ENCODE measurements at regions not wholly inside any gene's neighbourhood (a gene's known extent, or its start where the extent isn't known, plus 50 kb on each side); places are given as distances from the start of the nearest gene placed in this dataset.

DNA sequence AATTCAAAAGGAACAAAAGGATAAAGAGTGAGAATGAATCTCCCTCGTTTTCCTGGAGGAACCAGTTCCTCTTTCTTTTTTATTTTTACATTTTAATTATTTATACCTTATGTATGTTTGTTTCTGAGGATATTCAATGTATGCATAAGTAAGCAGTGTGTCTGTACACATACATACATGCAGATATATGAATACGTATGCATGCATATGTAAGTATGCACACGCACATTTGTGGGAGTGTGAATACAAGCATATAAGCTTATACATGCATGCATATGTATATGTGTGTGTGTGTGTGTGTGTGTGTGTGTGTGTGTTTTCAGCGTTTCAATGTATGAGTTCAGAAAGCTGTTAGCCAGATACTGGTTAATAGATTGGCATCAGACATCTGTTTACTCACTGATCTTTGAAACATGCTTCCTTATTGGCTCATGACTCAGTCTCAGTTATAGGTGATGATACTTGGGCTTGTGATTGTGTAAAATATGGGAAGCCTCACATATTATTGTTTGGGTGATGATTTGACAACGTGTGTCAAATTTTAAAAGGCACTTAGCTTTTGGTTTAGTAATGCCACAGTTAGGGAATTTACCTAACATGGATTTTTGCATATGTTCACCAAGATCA lies 279.7 kb upstream of the TRIB2 start:
- no peak for TF ChIP-seq CTCF (IDR thresholded peaks at IDR 0.05; ENCODE audit: borderline replicate concordance, extremely low read depth, low read length, poor library complexity, severe bottlenecking)
- TF ChIP-seq EZH2 (IDR thresholded peaks at IDR 0.05; ENCODE audit: borderline replicate concordance, low read depth, low read length, severe bottlenecking) = no peak
